Panc1 (cell line): ENCODE measurements at regions not wholly inside any gene's neighbourhood (a gene's known extent, or its start where the extent isn't known, plus 50 kb on each side); places are given as distances from the start of the nearest gene placed in this dataset.

ENCODE experiments used
- POLR2AphosphoS5 ChIP-seq: IDR thresholded peaks from 2 replicates; pipeline ENCODE4 v1.6.1; 2012; ENCODE audit warnings: mild to moderate bottlenecking, low read depth, low read length, moderate library complexity
- TF ChIP-seq, protein P1 (sequence below): fragments of 450-650 bp; IDR thresholded peaks from 2 replicates; pipeline ENCODE4 v1.5.1; 2017; ENCODE audit warnings: mild to moderate bottlenecking

GRCh38 chr4:151992332-151993154 lies 231.7 kb upstream of the GATB start:
- no peak for TF ChIP-seq POLR2AphosphoS5
- TF ChIP-seq, protein P1, sequence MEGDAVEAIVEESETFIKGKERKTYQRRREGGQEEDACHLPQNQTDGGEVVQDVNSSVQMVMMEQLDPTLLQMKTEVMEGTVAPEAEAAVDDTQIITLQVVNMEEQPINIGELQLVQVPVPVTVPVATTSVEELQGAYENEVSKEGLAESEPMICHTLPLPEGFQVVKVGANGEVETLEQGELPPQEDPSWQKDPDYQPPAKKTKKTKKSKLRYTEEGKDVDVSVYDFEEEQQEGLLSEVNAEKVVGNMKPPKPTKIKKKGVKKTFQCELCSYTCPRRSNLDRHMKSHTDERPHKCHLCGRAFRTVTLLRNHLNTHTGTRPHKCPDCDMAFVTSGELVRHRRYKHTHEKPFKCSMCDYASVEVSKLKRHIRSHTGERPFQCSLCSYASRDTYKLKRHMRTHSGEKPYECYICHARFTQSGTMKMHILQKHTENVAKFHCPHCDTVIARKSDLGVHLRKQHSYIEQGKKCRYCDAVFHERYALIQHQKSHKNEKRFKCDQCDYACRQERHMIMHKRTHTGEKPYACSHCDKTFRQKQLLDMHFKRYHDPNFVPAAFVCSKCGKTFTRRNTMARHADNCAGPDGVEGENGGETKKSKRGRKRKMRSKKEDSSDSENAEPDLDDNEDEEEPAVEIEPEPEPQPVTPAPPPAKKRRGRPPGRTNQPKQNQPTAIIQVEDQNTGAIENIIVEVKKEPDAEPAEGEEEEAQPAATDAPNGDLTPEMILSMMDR, result no peak
